ENCODE measurements at regions not wholly inside any gene's neighbourhood (a gene's known extent, or its start where the extent isn't known, plus 50 kb on each side); places are given as distances from the start of the nearest gene placed in this dataset.

DNA sequence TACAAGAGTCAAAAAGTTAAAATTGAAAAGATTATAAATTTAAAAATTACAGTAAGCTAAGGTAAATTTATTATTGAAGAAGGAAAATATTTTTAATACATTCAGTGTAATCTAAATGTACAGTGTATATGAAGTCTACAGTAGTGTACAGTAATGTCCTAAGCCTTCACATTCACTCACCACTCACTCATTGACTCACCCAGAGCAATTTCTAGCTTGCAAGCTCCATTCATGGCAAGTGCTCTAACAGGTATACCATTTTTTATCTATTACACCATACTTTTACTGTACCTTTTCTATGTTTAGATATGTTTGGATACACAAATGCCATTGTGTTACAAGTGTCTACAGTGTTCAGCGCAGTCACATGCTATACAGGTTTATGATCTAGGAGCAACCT, 389.7 kb downstream of the RASEF start:
- Histone ChIP-seq H3K4me2 (ENCODE audit: low read length) (no peak overlapping the region), H3K36me3 (ENCODE audit: low read depth, low read length) (no peaks in the 10 kb centered on the region), H3K9me3 (ENCODE audit: low read length) (no peaks in the 10 kb centered on the region), H3K79me2 (ENCODE audit: low read length) (no peaks in the 10 kb centered on the region), H3K27ac (ENCODE audit: low read length) (no peak overlapping the region), H3F3A (ENCODE audit: low read length, unreplicated experiment) (no peaks in the 10 kb centered on the region), H3K9ac (ENCODE audit: low read length) (no peak overlapping the region), H2AFZ (ENCODE audit: low read length) (no peak overlapping the region), H3K9me2 (replicated peaks; ENCODE audit: low read length) (no peaks in the 10 kb centered on the region), H4K20me1 (ENCODE audit: low read length) (no peaks in the 10 kb centered on the region), H3K4me1 (ENCODE audit: insufficient read depth, low read length) (no peaks in the 10 kb centered on the region), H3K27me3 (ENCODE audit: low read length) (no peaks in the 10 kb centered on the region), H3K4me3 (ENCODE audit: low read length) (no peak overlapping the region)
- BruUV-seq (replicated peaks): no TSS peak
- ChIA-PET POLR2A (ENCODE audit: unreplicated experiment) (no interaction called here), CTCF (no interaction called here)
- no peak for TF ChIP-seq EZH2phosphoT487 (IDR thresholded peaks at IDR 0.05; ENCODE audit: borderline replicate concordance, low read length)
- TF ChIP-seq, protein P1, sequence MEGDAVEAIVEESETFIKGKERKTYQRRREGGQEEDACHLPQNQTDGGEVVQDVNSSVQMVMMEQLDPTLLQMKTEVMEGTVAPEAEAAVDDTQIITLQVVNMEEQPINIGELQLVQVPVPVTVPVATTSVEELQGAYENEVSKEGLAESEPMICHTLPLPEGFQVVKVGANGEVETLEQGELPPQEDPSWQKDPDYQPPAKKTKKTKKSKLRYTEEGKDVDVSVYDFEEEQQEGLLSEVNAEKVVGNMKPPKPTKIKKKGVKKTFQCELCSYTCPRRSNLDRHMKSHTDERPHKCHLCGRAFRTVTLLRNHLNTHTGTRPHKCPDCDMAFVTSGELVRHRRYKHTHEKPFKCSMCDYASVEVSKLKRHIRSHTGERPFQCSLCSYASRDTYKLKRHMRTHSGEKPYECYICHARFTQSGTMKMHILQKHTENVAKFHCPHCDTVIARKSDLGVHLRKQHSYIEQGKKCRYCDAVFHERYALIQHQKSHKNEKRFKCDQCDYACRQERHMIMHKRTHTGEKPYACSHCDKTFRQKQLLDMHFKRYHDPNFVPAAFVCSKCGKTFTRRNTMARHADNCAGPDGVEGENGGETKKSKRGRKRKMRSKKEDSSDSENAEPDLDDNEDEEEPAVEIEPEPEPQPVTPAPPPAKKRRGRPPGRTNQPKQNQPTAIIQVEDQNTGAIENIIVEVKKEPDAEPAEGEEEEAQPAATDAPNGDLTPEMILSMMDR (conservative IDR thresholded peaks at IDR 0.05; ENCODE audit: low read depth, low read length): no peak
- TF ChIP-seq EZH2 (IDR thresholded peaks at IDR 0.05; ENCODE audit: low read length, unreplicated experiment): no peak
- intact Hi-C loops (cut with micrococcal nuclease): no loop called here
- ATAC-seq (no peak), DNase-seq (no peak)

DNA sequence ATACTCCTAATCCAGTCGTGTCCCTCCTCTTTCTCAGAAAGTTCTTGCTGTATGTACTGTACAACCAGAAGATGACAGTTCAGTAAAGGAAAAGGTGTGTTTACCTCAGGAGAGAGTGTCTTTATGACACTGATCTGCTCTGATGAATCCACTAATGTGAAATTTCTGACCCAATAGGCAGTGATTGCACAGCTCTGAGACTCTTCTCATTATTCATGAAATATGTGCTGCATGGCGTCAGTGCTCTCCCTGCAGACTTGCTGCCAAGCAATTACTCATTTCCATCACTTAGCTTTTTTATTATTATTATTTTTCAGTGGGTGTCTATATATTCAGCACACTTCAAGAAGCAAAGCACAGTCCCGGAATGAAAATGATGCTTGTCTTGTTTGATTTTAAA, 389.0 kb downstream of the RASEF start:
- Histone ChIP-seq H3K36me3 (ENCODE audit: low read depth, low read length) (no peaks in the 10 kb centered on the region), H3K4me1 (ENCODE audit: insufficient read depth, low read length) (no peaks in the 10 kb centered on the region), H3K4me2 (ENCODE audit: low read length) (no peak overlapping the region), H2AFZ (ENCODE audit: low read length) (no peak overlapping the region), H3K79me2 (ENCODE audit: low read length) (no peaks in the 10 kb centered on the region), H3F3A (ENCODE audit: low read length, unreplicated experiment) (no peaks in the 10 kb centered on the region), H3K9me3 (ENCODE audit: low read length) (no peaks in the 10 kb centered on the region), H3K4me3 (ENCODE audit: low read length) (no peak overlapping the region), H3K9ac (ENCODE audit: low read length) (no peak overlapping the region), H3K27ac (ENCODE audit: low read length) (no peak overlapping the region), H4K20me1 (ENCODE audit: low read length) (no peaks in the 10 kb centered on the region), H3K9me2 (replicated peaks; ENCODE audit: low read length) (no peaks in the 10 kb centered on the region), H3K27me3 (ENCODE audit: low read length) (peaks cover under 1% of the 10 kb centered on the region; the same call in 1 of the 2 replicates)
- intact Hi-C loops (cut with micrococcal nuclease): no loop called here
- BruUV-seq (replicated peaks): no TSS peak
- ChIA-PET POLR2A (ENCODE audit: unreplicated experiment) (no interaction called here), CTCF (no interaction called here)
- DNase-seq (no peak), ATAC-seq (no peak)
- TF ChIP-seq EZH2 (IDR thresholded peaks at IDR 0.05; ENCODE audit: low read length, unreplicated experiment) (no peak), EZH2phosphoT487 (IDR thresholded peaks at IDR 0.05; ENCODE audit: borderline replicate concordance, low read length) (no peak)
- TF ChIP-seq, protein P1 (conservative IDR thresholded peaks at IDR 0.05; ENCODE audit: low read depth, low read length): no peak

DNA sequence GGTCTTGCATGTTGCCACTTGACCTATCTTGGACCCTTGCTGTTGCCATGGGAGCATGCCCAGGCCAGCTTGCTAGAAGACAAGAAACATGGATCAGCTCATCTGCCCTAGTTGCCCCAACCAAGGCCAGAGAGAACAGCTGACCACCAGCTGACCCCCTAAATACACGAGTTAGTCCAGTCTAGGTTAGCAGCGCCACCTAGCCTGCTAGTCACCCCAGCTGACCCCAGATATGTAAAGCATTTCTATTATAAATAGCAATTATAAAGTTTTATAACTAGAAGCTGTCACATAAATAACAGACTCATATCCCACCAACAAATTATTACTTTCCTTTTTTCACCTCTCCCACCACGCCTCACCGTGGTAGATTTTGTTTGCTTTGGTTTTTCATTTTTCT, 387.8 kb downstream of the RASEF start:
- Histone ChIP-seq H3K4me1 (ENCODE audit: insufficient read depth, low read length) (no peaks in the 10 kb centered on the region), H2AFZ (ENCODE audit: low read length) (no peak overlapping the region), H3K36me3 (ENCODE audit: low read depth, low read length) (no peaks in the 10 kb centered on the region), H3K9me3 (ENCODE audit: low read length) (no peaks in the 10 kb centered on the region), H3K9me2 (replicated peaks; ENCODE audit: low read length) (no peaks in the 10 kb centered on the region), H3K9ac (ENCODE audit: low read length) (no peak overlapping the region), H3F3A (ENCODE audit: low read length, unreplicated experiment) (no peaks in the 10 kb centered on the region), H3K27ac (ENCODE audit: low read length) (no peak overlapping the region), H3K27me3 (ENCODE audit: low read length) (peaks cover 12% of the 10 kb centered on the region), H3K4me2 (ENCODE audit: low read length) (no peak overlapping the region), H3K79me2 (ENCODE audit: low read length) (no peaks in the 10 kb centered on the region), H4K20me1 (ENCODE audit: low read length) (no peaks in the 10 kb centered on the region), H3K4me3 (ENCODE audit: low read length) (no peak overlapping the region)
- ATAC-seq (no peak), DNase-seq (no peak)
- no TSS peak for BruUV-seq (replicated peaks)
- ChIA-PET POLR2A (ENCODE audit: unreplicated experiment) (no interaction called here), CTCF (no interaction called here)
- intact Hi-C loops (cut with micrococcal nuclease): no loop called here
- TF ChIP-seq EZH2 (IDR thresholded peaks at IDR 0.05; ENCODE audit: low read length, unreplicated experiment) (no peak), EZH2phosphoT487 (IDR thresholded peaks at IDR 0.05; ENCODE audit: borderline replicate concordance, low read length) (no peak)
- TF ChIP-seq, protein P1 (conservative IDR thresholded peaks at IDR 0.05; ENCODE audit: low read depth, low read length): 0 out of 2 replicates have a peak, but pooled peaks have one; percentile 13

All from PC-3 (cell line).